Stimulated activated CD8-positive, alpha-beta memory T cell treated with anti-CD3 and anti-CD28 coated beads, Interleukin-15, amount 100 ng/mL, for 4 hours (primary cell): ENCODE measurements at regions not wholly inside any gene's neighbourhood (a gene's known extent, or its start where the extent isn't known, plus 50 kb on each side); places are given as distances from the start of the nearest gene placed in this dataset.

ENCODE experiments used
- DNase-seq, 2 donors: peaks; one replicate each; pipeline ENCODE4 v3.0.0-alpha.2; 2020; ENCODE audit warnings: low read depth in 2 of 2

DNA sequence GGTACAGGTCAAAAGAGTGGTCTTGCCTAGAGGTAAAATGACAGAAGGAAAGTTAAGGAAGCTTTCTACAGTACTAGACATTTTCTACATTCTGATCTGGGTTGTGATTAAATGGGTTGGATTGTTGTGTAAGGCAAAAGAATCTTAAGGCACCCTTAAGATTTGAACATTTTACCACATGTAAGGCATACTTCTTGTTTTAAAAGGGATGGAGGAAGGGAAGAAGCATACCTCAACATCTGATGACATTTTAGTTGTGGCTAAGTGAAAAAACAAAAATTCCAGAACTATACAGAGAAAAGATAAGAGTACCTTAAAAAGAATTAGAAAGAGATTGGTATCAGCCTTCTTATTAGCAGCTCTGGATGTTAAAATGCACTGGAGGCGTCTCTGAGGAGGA is 356.0 kb upstream of the CADM1 start:
- DNase-seq, result no peak

DNA sequence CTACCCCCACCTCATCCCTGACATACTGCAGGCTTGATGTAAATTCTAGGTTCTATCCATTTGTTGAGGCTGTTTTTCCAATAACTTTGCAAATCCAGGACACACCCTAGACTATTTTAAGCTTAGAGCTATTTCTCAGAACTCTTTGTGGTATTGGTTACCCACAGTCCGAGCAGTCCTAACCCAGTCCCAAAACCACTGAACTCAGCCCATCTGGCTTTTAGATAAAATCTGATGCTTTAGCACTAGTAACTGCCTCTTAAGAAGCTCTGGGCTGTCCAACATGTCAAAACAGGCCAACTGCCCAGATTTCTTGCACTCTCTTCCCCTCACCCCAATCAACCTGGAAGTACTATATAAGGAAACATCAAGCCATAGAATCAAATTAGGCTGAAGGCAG is 344.4 kb upstream of the CADM1 start:
- no peak for DNase-seq

- no peak for DNase-seq
Measured at GRCh38 chr11:115848080-115848479, 343.9 kb upstream of the CADM1 start.

DNA sequence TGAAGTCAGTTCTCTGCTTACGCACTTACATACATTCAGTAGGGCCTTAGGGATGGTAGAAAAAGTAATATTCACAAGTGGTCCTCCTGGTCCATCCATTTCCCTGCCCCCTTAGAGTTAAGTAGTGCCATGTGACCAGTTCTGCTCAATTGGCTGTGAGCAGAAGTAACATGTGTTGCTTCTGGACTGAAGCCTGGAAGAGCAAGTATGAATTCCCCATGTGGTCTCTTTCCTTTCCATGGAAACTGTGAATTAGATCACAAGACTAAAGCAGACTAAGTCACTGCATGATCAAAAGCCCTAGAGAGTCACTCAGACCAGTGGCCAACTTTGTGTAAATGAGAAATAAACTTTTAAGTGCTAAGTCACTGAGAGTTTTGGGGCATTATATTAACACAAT is 341.7 kb upstream of the CADM1 start:
- no peak for DNase-seq

GRCh38 chr11:115843685-115844084 is 339.5 kb upstream of the CADM1 start:
- DNase-seq, result no peak

GRCh38 chr11:115843111-115843510 is 338.9 kb upstream of the CADM1 start:
- no peak for DNase-seq

- DNase-seq, result no peak
Measured at GRCh38 chr11:115820026-115820425, 315.8 kb upstream of the CADM1 start.

- DNase-seq, result no peak
Measured at GRCh38 chr11:115819014-115819413, 314.8 kb upstream of the CADM1 start.

GRCh38 chr11:115817844-115818468 is 313.7 kb upstream of the CADM1 start:
- DNase-seq, result no peak

- DNase-seq, result no peak
Measured at GRCh38 chr11:115808351-115808940, 304.2 kb upstream of the CADM1 start.

DNA sequence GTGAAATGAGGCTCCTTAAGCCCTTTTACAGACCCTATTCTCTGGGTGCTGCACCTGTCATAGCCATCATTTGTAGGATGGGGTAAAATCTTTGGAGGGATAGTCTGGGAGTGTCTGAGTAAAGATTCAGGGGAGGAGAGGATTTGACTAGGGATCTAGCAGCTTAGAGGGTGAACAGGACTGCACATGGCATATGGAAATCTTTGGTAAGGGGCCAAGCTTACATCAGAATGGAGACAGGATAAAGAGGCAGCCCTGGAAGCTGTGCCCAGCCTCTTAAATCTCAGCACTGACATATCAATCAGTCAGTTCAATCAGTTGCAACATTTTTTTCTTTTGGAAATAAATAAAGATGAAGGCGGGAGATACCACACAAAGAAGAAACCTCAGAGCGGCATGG is 301.8 kb upstream of the CADM1 start:
- no peak for DNase-seq

DNA sequence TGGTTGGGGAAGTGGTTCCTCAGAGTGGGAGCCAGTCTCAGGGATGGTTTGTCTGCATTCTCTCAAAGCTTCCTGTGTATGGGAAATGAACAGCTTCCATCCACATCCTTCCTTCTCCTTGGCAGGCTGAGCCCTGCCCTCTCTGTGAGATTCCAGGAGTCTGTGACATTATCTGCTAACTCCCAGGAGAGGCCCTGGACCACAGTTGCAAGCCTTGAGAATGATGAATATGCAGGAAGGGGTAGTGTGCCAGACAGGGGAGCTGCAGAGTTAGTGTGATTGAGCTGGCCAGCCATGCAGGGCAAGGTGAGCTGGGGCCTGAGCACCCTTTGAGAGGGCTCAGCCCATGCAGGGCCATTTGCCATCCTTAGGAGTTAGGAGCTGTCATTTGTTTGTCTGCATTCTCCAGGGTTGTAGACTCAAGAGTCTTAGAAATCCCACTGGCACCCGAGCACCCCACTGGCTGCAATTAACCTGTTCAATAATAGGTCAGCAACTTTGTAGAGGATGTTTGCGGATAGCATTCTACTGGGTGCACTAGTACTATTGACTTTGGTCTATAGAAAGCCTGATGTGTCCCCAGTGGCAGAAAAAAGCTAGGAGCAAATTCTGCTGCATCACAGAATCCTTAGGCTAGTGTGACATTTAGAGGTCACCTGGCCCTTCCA is 299.0 kb upstream of the CADM1 start:
- DNase-seq, result no peak

DNA sequence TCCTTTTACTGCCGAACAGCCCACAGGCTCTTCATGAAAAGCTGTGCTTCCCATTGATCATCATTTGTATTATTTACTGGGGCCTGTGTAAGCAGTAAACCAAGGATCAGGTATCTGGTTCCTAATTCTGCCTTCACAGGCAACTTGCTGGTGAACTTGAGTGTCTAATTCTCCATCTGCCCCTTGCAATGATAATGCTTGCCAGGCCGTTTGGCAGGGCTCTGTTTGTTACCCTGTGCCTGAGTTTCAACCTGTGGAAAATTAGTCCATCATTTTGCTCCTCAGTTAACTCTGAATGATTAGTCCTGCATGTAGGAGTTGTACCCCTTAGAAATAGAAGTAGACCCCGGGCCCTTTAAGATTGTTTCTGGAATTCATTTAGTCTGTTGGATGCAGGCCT is 298.4 kb upstream of the CADM1 start:
- no peak for DNase-seq

DNA sequence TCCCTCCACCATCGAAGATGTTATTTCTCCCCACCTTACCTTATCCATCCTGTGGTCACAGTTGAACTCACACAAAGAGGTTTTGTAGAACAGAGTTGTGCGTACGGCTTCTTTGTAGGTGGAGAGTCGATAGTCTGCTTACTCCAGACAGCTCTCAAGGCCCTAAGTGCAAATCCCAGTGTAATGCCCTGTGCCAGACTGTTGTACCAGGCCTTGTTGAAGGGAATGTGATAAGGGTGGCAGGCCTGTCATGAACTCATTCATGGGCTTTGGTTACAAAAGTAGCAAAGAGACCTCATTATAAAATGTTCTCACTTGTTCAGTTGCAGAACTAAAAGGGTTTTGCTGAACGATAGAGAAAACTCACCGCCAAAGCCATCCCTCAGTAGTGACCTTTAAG is 288.7 kb upstream of the CADM1 start:
- DNase-seq, result no peak

GRCh38 chr11:115787302-115787701 is 283.1 kb upstream of the CADM1 start:
- DNase-seq, result no peak

DNA sequence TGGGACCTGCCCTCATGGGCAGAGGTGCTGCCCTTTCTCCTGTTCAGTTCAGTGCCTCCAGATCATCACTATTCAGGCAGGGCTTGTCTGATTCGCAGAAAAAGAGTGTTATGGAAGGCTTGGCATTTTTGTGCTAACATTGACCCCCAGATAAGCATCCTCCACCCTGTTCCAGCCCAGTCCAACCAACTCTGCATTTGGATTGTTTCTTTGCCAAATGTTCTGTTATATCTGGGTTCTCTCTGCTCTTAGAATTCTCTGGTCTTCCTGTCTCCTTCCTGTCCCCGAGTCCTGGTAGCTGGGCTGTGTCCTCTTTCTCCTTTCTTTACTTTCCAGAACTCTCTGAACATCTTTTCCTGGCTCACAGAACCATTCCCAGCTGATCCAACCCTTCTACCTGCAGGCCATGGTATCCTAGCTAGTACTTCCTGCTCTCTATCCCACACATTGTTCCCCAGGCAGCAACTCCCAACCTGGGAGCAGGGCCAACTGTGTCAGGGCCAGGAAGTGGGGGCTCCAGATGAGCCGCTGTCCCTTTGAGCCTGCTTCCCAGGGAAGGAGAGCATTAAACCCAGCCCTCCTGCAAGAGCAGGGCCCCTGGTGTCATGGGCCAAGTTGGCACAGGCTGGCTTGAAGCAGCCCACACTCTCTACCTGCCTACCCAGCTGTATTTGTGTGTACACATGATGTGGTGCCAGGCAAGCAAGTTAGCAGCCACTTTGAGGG is 280.7 kb upstream of the CADM1 start:
- DNase-seq, result no peak

- DNase-seq, result no peak
Measured at GRCh38 chr11:115780646-115781362, 276.6 kb upstream of the CADM1 start.

DNA sequence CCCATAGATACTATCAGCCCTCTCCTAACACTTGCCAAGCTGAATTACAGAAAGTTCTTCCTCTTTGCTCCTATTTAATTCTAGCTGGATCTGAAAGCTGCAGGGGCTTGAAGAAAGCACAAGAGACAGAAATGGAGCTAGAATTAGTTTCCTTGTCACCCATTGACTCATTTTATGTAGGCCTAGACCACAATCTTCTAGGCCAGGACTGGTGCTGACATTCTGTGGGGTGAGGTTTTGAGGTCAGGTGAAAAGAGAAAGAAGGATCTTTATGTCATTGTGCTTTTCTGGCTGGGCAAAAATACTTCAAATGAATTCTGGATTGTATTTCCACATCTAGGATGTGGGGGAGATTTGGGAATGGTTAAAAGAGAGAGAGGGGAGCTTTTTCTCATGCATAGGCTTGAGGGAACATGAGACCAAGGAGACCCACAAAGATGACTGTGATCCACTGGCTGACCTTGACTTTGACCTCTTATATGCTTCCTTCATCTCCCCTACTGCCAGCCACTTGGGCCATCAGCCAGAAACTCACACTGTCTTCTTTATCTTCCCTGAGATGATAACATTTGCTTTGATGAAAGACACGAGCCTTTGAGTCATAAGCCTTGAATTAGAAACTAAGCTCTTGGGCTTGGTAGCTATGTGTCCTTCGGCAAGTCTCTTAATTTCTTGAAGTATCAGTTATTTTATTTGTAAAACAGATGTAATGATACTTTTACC is 274.9 kb upstream of the CADM1 start:
- no peak for DNase-seq

DNA sequence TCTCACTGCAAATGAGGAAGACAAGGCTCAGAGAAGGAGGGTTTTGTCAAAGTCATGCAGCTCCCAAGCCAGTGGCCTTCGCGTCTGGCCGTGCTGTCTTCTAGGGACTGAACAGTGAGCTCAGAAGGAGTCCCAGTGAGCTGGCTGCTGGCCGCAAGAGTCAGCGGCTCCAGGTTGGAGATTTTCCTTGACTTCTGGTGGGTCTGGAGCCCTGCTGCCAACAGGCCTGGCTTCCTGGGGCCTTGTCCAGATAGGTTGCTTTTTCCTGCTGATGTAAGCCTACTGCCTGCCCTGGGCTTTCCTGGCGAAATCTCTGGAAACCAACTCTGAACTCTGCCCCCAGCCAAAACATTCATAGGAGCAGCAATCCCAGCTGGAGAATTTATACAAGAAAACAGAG is 272.7 kb upstream of the CADM1 start:
- DNase-seq, result no peak

- no peak for DNase-seq
Measured at GRCh38 chr11:115775846-115776245, 271.6 kb upstream of the CADM1 start.

DNA sequence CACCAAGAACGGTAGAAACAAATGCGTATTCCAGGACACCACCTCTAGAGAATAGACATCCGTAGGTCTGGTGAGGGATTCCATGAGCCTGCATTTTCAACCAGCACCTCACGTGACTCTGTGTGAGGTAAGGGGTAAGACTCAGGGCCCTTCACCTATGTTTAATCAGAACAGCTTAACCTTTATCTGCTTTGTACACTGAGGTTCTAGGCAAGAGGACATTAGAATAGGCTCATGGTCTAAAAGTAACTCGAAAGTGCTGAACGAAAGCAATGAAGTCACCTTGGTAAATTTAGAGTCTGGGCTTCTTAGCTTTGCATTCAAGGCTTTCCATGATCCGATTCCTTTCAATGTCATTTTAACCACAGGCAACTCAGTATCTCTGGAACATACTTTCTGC is 270.5 kb upstream of the CADM1 start:
- no peak for DNase-seq

- no peak for DNase-seq
Measured at GRCh38 chr11:115769891-115770290, 265.7 kb upstream of the CADM1 start.
